Thyroid gland (tissue), 4 donors: ENCODE measurements at regions not wholly inside any gene's neighbourhood (a gene's known extent, or its start where the extent isn't known, plus 50 kb on each side); places are given as distances from the start of the nearest gene placed in this dataset.

Source experiments
- DNase-seq, 2 donors: peaks; one replicate each; pipeline ENCODE4 v3.0.0-alpha.2; 2019
- H3K27ac ChIP-seq, 3 donors: fragments of 200-600 bp; sonication (generic); 1 replicate in 2 of 3; 2 replicates in 1 of 3; pipeline ENCODE4 v1.5.1; 2016 to 2019; ENCODE audit warnings: mild to moderate bottlenecking in 1 of 3, moderate library complexity in 1 of 3
- H3K27me3 ChIP-seq: fragments of 200-600 bp; sonication (generic); one replicate; pipeline ENCODE4 v1.5.1; 2019
- H3K36me3 ChIP-seq, 2 donors: fragments of 200-600 bp; sonication (generic); one replicate each; pipeline ENCODE4 v1.5.1; 2016 to 2019
- H3K4me1 ChIP-seq, 2 donors: fragments of 200-600 bp; sonication (generic); one replicate each; pipeline ENCODE4 v1.5.1; 2017 to 2019
- H3K4me3 ChIP-seq, 3 donors: fragments of 200-600 bp; sonication (generic); replicated peaks in 1 of 3; 1 replicate in 2 of 3; 2 replicates in 1 of 3; pipeline ENCODE4 v1.5.1; 2016; ENCODE audit warnings: mild to moderate bottlenecking in 1 of 3
- H3K9me3 ChIP-seq: fragments of 200-600 bp; sonication (generic); one replicate; pipeline ENCODE4 v1.5.1; 2017
- POLR2A ChIP-seq, 2 donors: fragments of 450-650 bp; IDR thresholded peaks; one replicate each; pipeline ENCODE4 v1.6.1; 2017; ENCODE audit warnings: antibody characterized with exemption in 2 of 2, mild to moderate bottlenecking in 2 of 2, moderate library complexity in 1 of 2
- WGBS, 2 donors: methylation state at CpG; one replicate each; pipeline ENCODE4 v1.1.5; 2017; 5-methylcytosine and 5-hydroxymethylcytosine counted together
- intact Hi-C: fragments of 100-400 bp; cut with DNase I; formaldehyde crosslinking; loops from one replicate; pipeline ENCODE4 v1.15.1; 2023
- TF ChIP-seq, protein P1 (sequence below), 6 experiments: fragments of 200-600 bp in 3 of 6; fragments of 450-650 bp in 3 of 6; sonication (generic) in 3 of 6; IDR thresholded peaks; one replicate each; pipeline ENCODE4 v1.5.1; 2016 to 2019; ENCODE audit warnings: antibody characterized with exemption in 6 of 6, mild to moderate bottlenecking in 2 of 6, inconsistent platforms in 1 of 6, moderate library complexity in 1 of 6

DNA sequence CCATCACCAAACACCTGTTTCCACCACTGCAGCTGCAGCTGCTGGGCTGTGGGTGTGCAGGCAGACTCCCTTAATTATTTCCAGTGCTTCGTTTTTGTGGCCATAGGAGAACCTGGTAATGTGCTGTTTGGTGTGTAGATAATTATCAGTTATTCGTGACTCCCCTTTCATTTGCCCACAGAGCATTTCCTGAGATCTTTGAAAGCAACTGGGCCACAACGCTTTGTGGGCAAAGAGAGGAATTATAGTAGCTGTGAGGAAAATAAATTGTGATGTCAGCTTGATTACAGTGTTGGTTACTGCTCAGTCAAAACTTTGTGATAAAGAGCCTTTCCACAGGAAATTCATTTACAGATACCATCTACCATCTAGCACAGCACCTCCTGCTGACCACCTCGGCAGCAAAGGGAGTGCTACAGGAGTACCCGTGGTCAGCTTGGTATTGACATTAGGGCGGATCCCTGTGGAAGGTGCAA is 193.3 kb upstream of the SLCO3A1 start:
- 51 to 58% methylated on average over 6 of the region's 6 CpGs for WGBS, 2 donors
- Histone ChIP-seq H3K27ac (no peak overlapping the region), H3K4me3 (no peak overlapping the region), H3K9me3 (no peaks in the 10 kb centered on the region), H3K27me3 (no peaks in the 10 kb centered on the region), H3K36me3 (no peaks in the 10 kb centered on the region), H3K4me1 (no peaks in the 10 kb centered on the region)
- no peak for TF ChIP-seq POLR2A (IDR thresholded peaks at IDR 0.05)
- TF ChIP-seq, protein P1, sequence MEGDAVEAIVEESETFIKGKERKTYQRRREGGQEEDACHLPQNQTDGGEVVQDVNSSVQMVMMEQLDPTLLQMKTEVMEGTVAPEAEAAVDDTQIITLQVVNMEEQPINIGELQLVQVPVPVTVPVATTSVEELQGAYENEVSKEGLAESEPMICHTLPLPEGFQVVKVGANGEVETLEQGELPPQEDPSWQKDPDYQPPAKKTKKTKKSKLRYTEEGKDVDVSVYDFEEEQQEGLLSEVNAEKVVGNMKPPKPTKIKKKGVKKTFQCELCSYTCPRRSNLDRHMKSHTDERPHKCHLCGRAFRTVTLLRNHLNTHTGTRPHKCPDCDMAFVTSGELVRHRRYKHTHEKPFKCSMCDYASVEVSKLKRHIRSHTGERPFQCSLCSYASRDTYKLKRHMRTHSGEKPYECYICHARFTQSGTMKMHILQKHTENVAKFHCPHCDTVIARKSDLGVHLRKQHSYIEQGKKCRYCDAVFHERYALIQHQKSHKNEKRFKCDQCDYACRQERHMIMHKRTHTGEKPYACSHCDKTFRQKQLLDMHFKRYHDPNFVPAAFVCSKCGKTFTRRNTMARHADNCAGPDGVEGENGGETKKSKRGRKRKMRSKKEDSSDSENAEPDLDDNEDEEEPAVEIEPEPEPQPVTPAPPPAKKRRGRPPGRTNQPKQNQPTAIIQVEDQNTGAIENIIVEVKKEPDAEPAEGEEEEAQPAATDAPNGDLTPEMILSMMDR (IDR thresholded peaks at IDR 0.05): no peak
- DNase-seq: no peak
- intact Hi-C loops: no loop called here

DNA sequence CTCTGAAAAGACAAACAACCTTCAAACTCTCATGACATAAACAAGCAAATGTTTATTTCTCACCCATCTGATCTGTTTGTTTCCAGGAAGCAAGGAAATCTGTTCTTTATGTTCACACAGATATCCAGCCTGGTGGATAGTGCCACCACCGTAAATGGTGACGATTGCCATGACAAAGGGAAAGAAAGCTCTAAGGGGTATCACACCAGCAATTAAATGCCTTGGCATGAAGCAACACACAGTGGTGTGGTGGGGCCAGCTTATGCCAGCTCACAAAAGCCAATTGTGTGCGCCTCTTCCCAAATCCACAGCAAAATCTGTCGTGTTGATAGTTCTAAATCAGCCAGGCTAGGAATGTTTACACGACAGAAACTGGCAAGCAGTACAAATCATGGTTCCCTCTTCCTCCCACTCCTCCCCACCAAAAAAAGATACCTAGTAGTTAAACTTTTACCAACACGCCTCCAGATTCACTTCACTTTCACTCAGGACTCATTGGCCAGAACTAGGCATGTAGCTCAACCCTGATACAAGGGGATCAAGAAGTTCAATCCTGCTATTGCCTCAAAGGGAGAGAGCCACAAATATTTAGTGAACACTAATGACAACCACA is 189.2 kb upstream of the SLCO3A1 start:
- intact Hi-C loops: no loop called here

DNA sequence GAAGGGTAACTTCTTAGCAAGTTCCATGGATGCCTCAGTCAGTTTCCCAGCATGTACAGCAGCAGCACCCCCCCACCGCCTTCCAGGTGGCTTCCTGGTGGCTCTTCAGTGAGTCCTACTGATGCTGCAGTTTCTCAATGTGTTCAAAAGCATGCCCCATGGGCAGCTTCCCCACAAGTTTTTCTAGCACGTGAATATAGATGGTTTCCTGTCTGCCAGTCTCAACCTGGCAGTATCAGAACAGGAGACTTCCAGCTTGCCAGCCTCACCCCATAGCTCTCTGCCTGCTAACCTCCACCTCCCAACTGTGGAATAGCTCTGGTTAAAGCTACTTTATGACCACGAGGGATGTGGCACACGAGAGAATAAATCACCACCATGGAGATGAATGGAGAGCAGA is 188.3 kb upstream of the SLCO3A1 start:
- no peak overlapping the region for H3K4me3 ChIP-seq
- 65 to 87% methylated on average over 4 of the region's 4 CpGs for WGBS, 2 donors
- intact Hi-C loops: no loop called here

More for the DNA sequence above, 189.2 kb upstream of the SLCO3A1 start:
- TF ChIP-seq, protein P1 (IDR thresholded peaks at IDR 0.05): no peak
- TF ChIP-seq POLR2A (IDR thresholded peaks at IDR 0.05): no peak
- no peaks in the 10 kb centered on the region for H3K9me3 ChIP-seq
- WGBS, 2 donors: 75 to 80% methylated on average over 6 of the region's 6 CpGs
- no peak for DNase-seq
- no peaks in the 10 kb centered on the region for H3K4me1 ChIP-seq
- no peaks in the 10 kb centered on the region for H3K27me3 ChIP-seq
- H3K4me3 ChIP-seq: no peak overlapping the region
- no peaks in the 10 kb centered on the region for H3K36me3 ChIP-seq
- H3K27ac ChIP-seq: no peak overlapping the region

DNA sequence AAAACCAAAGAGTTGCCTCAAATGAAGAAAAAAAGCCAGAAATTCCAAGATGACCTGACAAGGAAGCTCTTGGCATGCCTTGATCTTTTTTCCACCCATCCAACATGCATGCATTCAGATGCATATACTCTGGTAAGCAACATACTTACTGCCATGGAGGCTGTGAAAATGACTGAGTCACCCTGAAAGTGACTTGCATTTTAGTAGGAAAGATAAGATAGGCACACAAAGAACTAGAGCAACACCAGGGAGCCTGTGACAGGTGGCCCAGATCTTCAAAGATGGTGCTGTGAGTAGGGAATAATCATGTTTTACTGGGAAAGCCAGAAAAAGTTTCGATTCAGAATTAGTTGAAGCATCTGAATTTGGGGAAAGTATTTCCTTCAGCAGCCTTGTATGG is 185.1 kb upstream of the SLCO3A1 start:
- Histone ChIP-seq H3K4me1 (no peaks in the 10 kb centered on the region), H3K36me3 (no peaks in the 10 kb centered on the region), H3K27ac (no peak overlapping the region), H3K9me3 (no peaks in the 10 kb centered on the region), H3K4me3 (no peak overlapping the region), H3K27me3 (no peaks in the 10 kb centered on the region)
- no peak for DNase-seq
- TF ChIP-seq, protein P1 (IDR thresholded peaks at IDR 0.05): no peak
- no peak for TF ChIP-seq POLR2A (IDR thresholded peaks at IDR 0.05)
- intact Hi-C loops: no loop called here
- 80 to 84% methylated on average over 1 of the region's 1 CpG for WGBS, 2 donors

More for the DNA sequence above, 188.3 kb upstream of the SLCO3A1 start:
- Histone ChIP-seq H3K36me3 (no peaks in the 10 kb centered on the region), H3K9me3 (no peaks in the 10 kb centered on the region), H3K27ac (no peak overlapping the region), H3K4me1 (no peaks in the 10 kb centered on the region), H3K27me3 (no peaks in the 10 kb centered on the region)
- no peak for DNase-seq
- no peak for TF ChIP-seq POLR2A (IDR thresholded peaks at IDR 0.05)
- TF ChIP-seq, protein P1 (IDR thresholded peaks at IDR 0.05): no peak

DNA sequence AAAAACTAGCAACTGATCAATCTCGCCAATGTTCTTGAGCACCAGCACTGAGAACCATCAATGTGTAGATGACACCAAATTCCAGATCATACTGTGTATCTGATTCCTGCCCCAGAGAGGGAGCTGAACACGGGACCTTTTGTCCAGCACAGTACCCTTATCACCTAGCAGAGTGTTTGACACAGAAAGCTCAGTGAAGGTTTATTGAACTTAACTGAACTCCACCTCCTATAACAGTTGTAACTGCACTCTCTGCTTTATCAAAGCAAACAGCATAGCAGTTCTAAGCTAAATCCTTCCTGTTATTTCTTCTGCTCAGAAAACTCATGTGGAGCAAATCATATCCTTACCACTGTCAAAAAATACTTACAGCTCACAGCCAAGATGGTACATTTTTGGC is 183.4 kb upstream of the SLCO3A1 start:
- Histone ChIP-seq H3K9me3 (no peaks in the 10 kb centered on the region), H3K27ac (no peak overlapping the region), H3K4me1 (no peaks in the 10 kb centered on the region), H3K36me3 (no peaks in the 10 kb centered on the region), H3K27me3 (no peaks in the 10 kb centered on the region), H3K4me3 (no peak overlapping the region)
- intact Hi-C loops: no loop called here
- TF ChIP-seq, protein P1 (IDR thresholded peaks at IDR 0.05): no peak
- DNase-seq: no peak
- WGBS, 2 donors: 78 to 88% methylated on average over 2 of the region's 2 CpGs
